ENCODE measurements at regions not wholly inside any gene's neighbourhood (a gene's known extent, or its start where the extent isn't known, plus 50 kb on each side); places are given as distances from the start of the nearest gene placed in this dataset.
"Not testable (repeated sequence)": the region's sequence is repeated elsewhere in the genome, so short reads cannot be mapped to it uniquely, and the experiment has no call there.

- no peaks in the 10 kb centered on the region for H3K9me3 ChIP-seq
- intact Hi-C loops (cut with DNase I, micrococcal nuclease): no loop called here
- no peaks in the 10 kb centered on the region for H3K4me1 ChIP-seq (ENCODE audit: low read depth)
- ATAC-seq (no peak), DNase-seq (no peak)
- H3K4me3 ChIP-seq: no peak overlapping the region
- no peak for TF ChIP-seq CTCF (IDR thresholded peaks at IDR 0.05)
- H3K36me3 ChIP-seq (ENCODE audit: low read depth): no peaks in the 10 kb centered on the region
These were observed 1091.9 kb upstream of the FANCL start for GRCh38 chr2:59333007-59333406.

GRCh38 chr2:59326581-59327365 is 1085.6 kb upstream of the FANCL start:
- H3K4me1 ChIP-seq (ENCODE audit: low read depth); H3K4me3 ChIP-seq; ATAC-seq; DNase-seq; intact Hi-C loops (cut with DNase I, micrococcal nuclease); H3K36me3 ChIP-seq (ENCODE audit: low read depth); H3K9me3 ChIP-seq: not testable (repeated sequence)

GRCh38 chr2:59322870-59323269 is 1081.7 kb upstream of the FANCL start:
- TF ChIP-seq CTCF (IDR thresholded peaks at IDR 0.05): no peak
- no peaks in the 10 kb centered on the region for H3K36me3 ChIP-seq (ENCODE audit: low read depth)
- no peaks in the 10 kb centered on the region for H3K9me3 ChIP-seq
- intact Hi-C loops (cut with DNase I, micrococcal nuclease): no loop called here
- no peaks in the 10 kb centered on the region for H3K4me1 ChIP-seq (ENCODE audit: low read depth)
- no peak overlapping the region for H3K4me3 ChIP-seq
- DNase-seq (no peak), ATAC-seq (no peak)

- Histone ChIP-seq H3K9me3 (no peaks in the 10 kb centered on the region), H3K36me3 (ENCODE audit: low read depth) (no peaks in the 10 kb centered on the region), H3K4me1 (ENCODE audit: low read depth) (no peaks in the 10 kb centered on the region), H3K4me3 (no peak overlapping the region)
- no peak for ATAC-seq
- intact Hi-C loops (cut with DNase I, micrococcal nuclease): no loop called here
- DNase-seq: no peak
- no peak for TF ChIP-seq CTCF (IDR thresholded peaks at IDR 0.05)
These were observed 1080.9 kb upstream of the FANCL start for GRCh38 chr2:59322005-59322404.

- ATAC-seq (no peak), DNase-seq (no peak)
- intact Hi-C loops (cut with DNase I, micrococcal nuclease): no loop called here
- no peaks in the 10 kb centered on the region for H3K9me3 ChIP-seq
- H3K4me1 ChIP-seq (ENCODE audit: low read depth): no peaks in the 10 kb centered on the region
- no peaks in the 10 kb centered on the region for H3K36me3 ChIP-seq (ENCODE audit: low read depth)
- H3K4me3 ChIP-seq: no peak overlapping the region
- TF ChIP-seq CTCF (IDR thresholded peaks at IDR 0.05): no peak
These were observed 1073.1 kb upstream of the FANCL start for GRCh38 chr2:59314031-59314766.
